ENCODE measurements at regions not wholly inside any gene's neighbourhood (a gene's known extent, or its start where the extent isn't known, plus 50 kb on each side); places are given as distances from the start of the nearest gene placed in this dataset.
A peak's percentile ranks its signal among the peaks of the same experiment; 100 is the strongest.

- intact Hi-C loops (cut with micrococcal nuclease; ENCODE audit: unreplicated experiment), result no loop called here
- Mint-ChIP-seq H3K27ac (ENCODE audit: unreplicated experiment) (no peak overlapping the region), H3K27me3 (ENCODE audit: insufficient read depth, unreplicated experiment) (no peaks in the 10 kb centered on the region), H3K4me1 (ENCODE audit: low read depth, unreplicated experiment) (no peaks in the 10 kb centered on the region), H3K4me3 (ENCODE audit: unreplicated experiment) (no peak overlapping the region), H3K36me3 (ENCODE audit: insufficient read depth, unreplicated experiment) (no peaks in the 10 kb centered on the region), H3K9me3 (ENCODE audit: unreplicated experiment) (no peaks in the 10 kb centered on the region)
- DNase-seq, result no peak
- no peak for TF ChIP-seq CTCF (IDR thresholded peaks at IDR 0.05; ENCODE audit: insufficient read depth in 1 of 2, low read depth in 1 of 2, low read length in 1 of 2, severe bottlenecking in 1 of 2, unreplicated experiment in 1 of 2)
- Histone ChIP-seq H3K27me3 (replicated peaks; ENCODE audit: control insufficient read depth, insufficient read depth, low read length) (no peaks in the 10 kb centered on the region), H3K4me3 (ENCODE audit: low read depth, low read length) (no peak overlapping the region), H3K4me1 (no peaks in the 10 kb centered on the region), H3K9me3 (no peaks in the 10 kb centered on the region), H3K36me3 (ENCODE audit: control insufficient read depth, insufficient read depth, low read length) (no peaks in the 10 kb centered on the region)
- POLR2A ChIA-PET, result no interaction called here
- no TSS peak for BruUV-seq (replicated peaks)
- CTCF ChIA-PET, result interaction anchor here (0.6 kb wide), 1 partner anchor 28 kb away, joined by 7 read pairs; no protein-coding TSS in a partner anchor
Observed at GRCh38 chr2:105597011-105597805, 147.5 kb upstream of the NCK2 start.

- Histone ChIP-seq H3K36me3 (ENCODE audit: control insufficient read depth, insufficient read depth, low read length) (no peaks in the 10 kb centered on the region), H3K27me3 (replicated peaks; ENCODE audit: control insufficient read depth, insufficient read depth, low read length) (no peaks in the 10 kb centered on the region), H3K9me3 (no peaks in the 10 kb centered on the region), H3K4me3 (ENCODE audit: low read depth, low read length) (no peak overlapping the region), H3K4me1 (no peaks in the 10 kb centered on the region)
- intact Hi-C loops (cut with micrococcal nuclease; ENCODE audit: unreplicated experiment), result no loop called here
- ChIA-PET POLR2A (no interaction called here), CTCF (interaction anchor here (0.6 kb wide), 2 partner anchors 16 to 27 kb away, joined by 3 to 7 read pairs; no protein-coding TSS in a partner anchor)
- no TSS peak for BruUV-seq (replicated peaks)
- Mint-ChIP-seq H3K27me3 (ENCODE audit: insufficient read depth, unreplicated experiment) (no peaks in the 10 kb centered on the region), H3K9me3 (ENCODE audit: unreplicated experiment) (no peaks in the 10 kb centered on the region), H3K36me3 (ENCODE audit: insufficient read depth, unreplicated experiment) (no peaks in the 10 kb centered on the region), H3K4me1 (ENCODE audit: low read depth, unreplicated experiment) (no peaks in the 10 kb centered on the region), H3K4me3 (ENCODE audit: unreplicated experiment) (no peak overlapping the region), H3K27ac (ENCODE audit: unreplicated experiment) (no peak overlapping the region)
- DNase-seq, result no peak
- no peak for TF ChIP-seq CTCF (IDR thresholded peaks at IDR 0.05; ENCODE audit: insufficient read depth in 1 of 2, low read depth in 1 of 2, low read length in 1 of 2, severe bottlenecking in 1 of 2, unreplicated experiment in 1 of 2)
Observed at GRCh38 chr2:105596411-105596921, 148.2 kb upstream of the NCK2 start.

GRCh38 chr2:105595536-105595935 lies 149.2 kb upstream of the NCK2 start:
- no peak overlapping the region for H3K4me3 Mint-ChIP-seq (ENCODE audit: unreplicated experiment)
- H3K4me1 Mint-ChIP-seq (ENCODE audit: low read depth, unreplicated experiment), result peaks cover 6% of the 10 kb centered on the region
- Histone ChIP-seq H3K9me3 (no peaks in the 10 kb centered on the region), H3K4me1 (no peaks in the 10 kb centered on the region), H3K4me3 (ENCODE audit: low read depth, low read length) (no peak overlapping the region), H3K36me3 (ENCODE audit: control insufficient read depth, insufficient read depth, low read length) (no peaks in the 10 kb centered on the region), H3K27me3 (replicated peaks; ENCODE audit: control insufficient read depth, insufficient read depth, low read length) (no peaks in the 10 kb centered on the region)
- H3K36me3 Mint-ChIP-seq (ENCODE audit: insufficient read depth, unreplicated experiment), result no peaks in the 10 kb centered on the region
- BruUV-seq (replicated peaks), result no TSS peak
- no peak for DNase-seq
- H3K9me3 Mint-ChIP-seq (ENCODE audit: unreplicated experiment), result peaks cover 8% of the 10 kb centered on the region
- H3K27ac Mint-ChIP-seq (ENCODE audit: unreplicated experiment), result no peak overlapping the region
- peak in 1 of 2 experiments; percentile 2 for TF ChIP-seq CTCF (IDR thresholded peaks at IDR 0.05; ENCODE audit: insufficient read depth in 1 of 2, low read depth in 1 of 2, low read length in 1 of 2, severe bottlenecking in 1 of 2, unreplicated experiment in 1 of 2)
- CTCF ChIA-PET, result no interaction called here
- no peaks in the 10 kb centered on the region for H3K27me3 Mint-ChIP-seq (ENCODE audit: insufficient read depth, unreplicated experiment)
- POLR2A ChIA-PET, result no interaction called here
- intact Hi-C loops (cut with micrococcal nuclease; ENCODE audit: unreplicated experiment), result no loop called here
